ENCODE measurements at regions not wholly inside any gene's neighbourhood (a gene's known extent, or its start where the extent isn't known, plus 50 kb on each side); places are given as distances from the start of the nearest gene placed in this dataset.
"Not testable (repeated sequence)": the region's sequence is repeated elsewhere in the genome, so short reads cannot be mapped to it uniquely, and the experiment has no call there.

DNA sequence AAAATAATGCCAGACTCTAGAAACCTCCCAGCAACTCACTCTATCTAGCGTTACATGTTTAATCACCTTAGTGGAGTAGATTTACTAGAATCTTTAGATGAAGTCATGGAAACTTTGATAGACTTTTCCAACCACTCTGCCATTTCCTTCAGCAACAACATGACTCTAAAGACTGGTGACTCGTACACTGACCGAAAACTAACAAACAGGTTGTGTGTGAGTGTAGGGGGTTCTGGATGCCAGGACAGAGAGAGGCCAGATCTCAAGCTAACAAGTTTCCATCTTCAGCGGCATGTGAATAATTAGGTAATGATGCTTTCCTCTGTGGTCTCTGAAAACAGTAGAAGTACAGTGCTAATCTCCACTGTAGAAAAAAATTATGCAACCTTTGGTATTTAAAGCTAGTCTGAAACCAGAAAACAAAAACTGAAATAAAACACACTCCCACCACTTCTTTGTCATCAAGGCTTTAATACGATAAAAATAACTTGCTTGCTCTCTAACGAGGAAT is 286.4 kb downstream of the PRDM5 start:
- no peak for DNase-seq

DNA sequence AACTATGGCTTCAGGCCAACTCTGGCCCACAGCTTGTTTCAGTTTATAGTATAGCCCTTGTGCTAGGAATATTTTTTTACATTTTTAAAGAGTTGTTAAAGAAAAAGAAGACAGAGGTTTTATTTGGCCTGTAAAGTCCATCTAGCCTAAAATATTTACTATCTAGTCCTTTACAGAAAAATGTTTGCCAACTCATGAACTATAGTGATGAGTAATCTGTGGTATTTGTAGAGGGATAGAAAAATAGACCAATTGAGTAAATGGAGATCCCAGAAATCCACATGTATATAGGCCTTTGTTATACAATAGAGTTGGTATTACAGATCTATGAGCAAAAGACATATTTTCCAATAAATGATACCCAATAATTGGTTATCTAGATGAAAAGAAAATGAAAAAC is 288.7 kb downstream of the PRDM5 start:
- DNase-seq = no peak

DNA sequence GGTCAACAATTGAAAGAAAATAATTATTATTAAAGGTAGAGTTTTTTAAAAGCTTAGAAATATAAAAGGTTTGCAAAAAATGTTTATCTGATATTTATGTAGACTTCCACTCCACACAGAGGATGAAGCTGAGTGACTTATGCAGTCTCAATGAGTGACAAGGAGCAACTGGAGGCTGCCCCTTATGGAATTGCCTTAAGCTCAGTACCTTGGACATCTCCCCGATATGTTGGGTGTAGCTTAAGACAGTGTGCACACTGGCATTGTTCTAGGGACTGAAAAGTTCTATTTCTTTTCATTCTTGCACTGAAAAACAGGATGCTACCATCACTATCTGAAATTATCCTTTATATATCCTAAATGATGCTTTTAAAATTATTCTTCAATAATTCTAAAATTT is 292.1 kb downstream of the PRDM5 start:
- DNase-seq = no peak

DNA sequence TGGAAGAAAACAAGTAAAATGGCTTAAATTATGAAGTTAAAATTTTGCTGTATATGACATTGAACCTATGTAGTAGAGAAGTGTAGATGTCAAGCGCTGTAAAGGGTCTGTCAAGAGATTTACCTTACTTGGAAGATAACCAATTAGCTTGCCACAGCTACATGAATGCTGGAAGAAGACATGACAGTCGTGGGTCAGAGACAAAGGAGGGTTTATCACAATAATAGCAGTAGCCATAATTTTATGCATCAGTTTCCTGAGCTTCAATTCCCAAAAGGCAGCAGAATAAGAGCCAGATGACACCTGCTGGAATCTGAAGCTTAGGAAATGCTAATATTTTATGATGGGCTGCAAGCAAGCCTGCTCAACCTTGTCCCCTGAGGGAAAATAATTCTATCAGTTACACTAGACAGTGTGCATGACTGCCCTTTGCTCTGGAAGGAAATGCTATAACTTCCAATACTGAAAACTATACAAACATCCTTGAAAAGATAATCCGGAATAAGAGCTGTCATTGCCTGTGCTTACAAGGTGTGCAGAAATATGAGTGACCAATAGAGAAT is 292.9 kb downstream of the PRDM5 start:
- DNase-seq = no peak

DNA sequence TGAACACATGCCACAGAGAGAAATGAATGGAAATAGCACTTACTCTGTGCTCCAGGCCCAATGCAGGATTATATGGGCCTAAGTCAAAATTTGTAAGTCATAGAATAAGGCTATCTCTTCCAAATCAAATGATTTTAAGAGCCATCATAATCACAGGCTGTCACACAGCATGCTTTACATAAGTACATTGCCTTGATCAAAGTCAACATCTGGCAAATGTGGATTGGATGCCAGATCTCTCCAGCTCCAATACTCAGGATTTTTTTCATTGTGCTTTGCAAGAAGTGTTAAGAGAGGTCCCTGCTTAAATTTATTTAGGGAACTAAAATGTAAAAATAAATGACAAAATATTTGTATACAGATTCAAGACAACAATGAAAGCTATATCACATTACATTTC is 299.9 kb downstream of the PRDM5 start:
- DNase-seq = no peak

DNA sequence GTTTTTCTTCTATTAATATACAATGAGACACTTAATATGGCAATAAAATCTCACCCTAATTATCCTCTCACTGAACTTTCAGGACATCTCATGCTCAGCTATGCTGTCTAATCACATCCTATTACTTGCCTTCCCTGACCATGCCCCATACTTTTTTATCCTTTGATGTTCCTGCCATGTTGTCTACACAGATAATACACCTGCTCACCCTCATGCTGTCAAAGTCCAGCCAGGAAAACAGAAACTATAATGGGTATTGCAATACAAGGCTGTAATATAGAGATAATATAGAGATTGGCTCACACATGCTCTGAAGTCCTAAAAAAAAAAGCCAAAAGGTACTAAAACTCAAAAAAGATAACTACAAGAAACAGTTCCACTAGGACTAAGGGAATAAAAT is 305.4 kb downstream of the PRDM5 start:
- no peak for DNase-seq

DNA sequence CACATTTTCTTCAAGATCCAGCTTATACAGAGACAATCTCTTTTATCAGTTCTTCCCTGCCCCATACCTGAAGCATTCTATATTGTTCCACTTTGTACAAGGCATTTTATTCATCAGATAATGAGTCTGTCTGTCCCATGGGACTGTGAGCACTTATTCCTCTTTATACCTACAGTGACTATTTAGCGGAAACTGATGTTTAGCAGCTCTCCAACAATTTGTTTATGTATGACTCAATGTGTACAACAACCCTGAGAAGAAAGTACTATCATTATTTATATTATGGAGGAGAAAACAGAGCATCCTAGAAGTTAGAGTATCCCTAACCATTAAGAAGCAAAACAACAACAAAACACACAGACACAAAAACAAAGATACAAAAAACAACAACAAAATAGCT is 306.5 kb downstream of the PRDM5 start:
- no peak for DNase-seq

DNA sequence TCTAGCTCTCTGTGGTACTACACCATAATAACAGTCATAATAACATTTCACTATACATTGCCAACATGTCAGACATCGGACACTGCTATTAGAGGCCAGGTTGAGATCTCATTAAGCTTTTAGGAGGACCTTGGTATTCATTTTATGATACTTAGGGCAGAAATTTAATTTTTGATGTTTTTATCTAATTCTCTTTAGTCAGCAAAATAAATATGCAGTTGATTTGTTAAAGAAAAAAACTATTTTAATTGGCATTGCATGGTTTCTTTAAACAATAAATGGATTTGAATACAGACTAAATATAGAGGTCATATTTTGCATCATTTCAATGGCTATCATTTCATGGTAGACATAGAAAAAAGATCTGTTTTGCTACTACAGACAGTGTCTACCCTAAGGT is 308.7 kb downstream of the PRDM5 start:
- no peak for DNase-seq

DNA sequence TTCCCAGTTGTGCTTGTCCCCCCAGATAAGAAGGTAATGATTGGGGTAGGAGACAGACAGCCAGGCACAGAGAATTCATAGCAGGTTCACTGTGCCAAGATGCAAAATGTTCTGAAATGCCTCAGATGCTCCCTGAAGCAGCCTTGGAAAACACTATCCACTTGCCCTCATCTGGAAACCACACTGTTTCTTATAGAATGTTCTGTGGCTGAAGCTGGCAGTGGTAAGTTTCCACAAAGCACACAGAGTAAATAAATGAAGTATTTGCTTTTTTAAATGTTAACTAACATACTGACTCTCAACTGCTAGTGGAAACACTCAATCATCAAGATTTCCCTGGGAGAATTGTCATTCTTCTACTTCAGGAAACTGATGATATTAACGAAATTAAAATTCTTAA is 311.4 kb downstream of the PRDM5 start:
- DNase-seq = no peak

DNA sequence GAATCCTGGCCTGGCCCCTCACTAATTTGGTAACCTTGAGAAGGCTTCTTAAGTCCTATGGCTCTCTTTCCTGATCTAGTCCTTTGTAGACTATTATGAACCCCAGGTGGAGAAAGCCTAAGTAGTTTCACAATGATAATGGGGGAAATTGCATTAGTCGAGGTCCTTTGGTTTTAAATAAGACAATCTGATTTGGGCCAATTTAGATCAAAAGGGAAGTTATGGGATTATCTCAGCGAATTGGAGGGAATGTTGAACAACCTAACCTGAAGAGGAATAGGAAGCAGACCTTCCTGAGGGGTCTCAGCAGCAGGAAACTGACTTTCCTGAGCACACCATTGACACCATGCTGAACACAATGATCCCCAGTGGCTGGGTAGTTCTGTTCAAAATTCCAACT is 331.5 kb downstream of the PRDM5 start:
- DNase-seq = no peak

DNA sequence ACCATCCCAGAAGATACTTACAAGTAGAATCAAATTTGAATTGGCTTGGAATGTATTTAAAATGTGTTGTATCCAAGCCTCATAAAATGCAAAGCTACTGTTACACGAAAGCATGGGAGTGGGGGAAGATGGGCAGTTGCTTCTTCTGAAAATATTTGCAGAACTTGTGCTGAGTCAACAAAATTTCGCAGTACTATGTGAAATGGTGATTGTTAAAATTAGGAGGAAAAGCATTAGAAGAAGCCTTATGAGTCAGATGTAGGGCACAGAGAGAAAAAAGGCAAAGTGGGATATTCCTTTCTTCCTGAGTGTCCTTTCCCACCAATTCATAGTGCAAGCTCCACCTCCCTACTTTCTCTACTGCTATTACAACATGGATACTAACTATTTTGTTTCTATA is 332.7 kb downstream of the PRDM5 start:
- DNase-seq = no peak

DNA sequence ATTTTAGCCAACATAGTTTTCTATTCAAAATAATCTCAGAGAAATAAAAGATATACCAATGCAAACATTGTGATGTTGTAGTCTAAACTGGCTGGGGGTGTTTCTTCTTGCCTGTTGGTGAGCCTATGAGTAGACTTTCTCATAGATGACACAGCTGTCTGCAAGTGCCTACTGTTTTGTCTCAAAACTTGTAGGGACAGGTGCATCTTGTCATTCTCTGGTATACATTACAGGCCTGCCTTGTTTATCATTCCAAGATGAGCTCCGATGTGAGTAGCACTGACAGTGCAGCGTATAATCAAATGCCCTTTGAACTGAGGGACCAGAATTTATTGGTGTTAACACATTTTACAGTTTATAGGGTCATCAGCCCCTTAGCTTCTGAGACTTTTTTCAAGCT is 353.8 kb downstream of the PRDM5 start:
- DNase-seq = no peak

DNA sequence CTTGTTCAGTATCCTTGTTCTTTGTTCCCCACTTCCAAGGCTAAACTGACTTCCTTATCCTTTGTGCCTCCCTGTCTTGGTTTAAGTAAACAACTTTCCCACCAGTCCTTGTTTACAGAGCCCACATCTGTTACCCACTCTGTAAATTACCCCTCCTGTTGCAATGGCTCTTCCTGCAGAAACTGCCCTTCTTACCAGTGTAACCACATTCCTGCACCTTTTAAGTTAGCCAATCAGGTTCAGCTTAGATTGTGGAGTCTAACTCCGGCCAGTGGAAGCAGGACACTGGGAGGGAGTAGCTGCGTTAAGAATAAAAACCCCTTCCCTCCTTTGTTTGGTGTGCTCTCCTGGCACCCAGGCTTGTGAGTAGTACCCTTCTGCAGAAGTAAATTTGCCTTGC is 360.9 kb downstream of the PRDM5 start:
- no peak for DNase-seq

DNA sequence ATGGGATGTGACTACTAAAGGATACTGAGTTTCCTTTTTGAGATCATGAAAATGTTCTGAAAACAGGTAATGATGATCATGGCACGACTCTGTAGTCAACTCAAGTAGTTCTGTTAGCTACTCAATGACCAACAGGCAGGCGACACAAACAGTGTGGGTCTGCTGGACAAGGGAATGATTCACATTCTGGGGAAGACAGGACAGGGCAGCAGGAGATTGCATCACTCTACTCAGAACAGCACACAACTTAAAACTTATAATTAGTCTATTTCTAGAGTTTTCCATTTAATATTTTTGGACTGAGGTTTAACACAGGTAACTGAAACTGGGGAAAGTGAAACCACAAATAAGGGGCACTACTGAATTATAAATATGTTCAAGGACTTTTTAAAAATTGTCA is 365.2 kb downstream of the PRDM5 start:
- DNase-seq = no peak

DNA sequence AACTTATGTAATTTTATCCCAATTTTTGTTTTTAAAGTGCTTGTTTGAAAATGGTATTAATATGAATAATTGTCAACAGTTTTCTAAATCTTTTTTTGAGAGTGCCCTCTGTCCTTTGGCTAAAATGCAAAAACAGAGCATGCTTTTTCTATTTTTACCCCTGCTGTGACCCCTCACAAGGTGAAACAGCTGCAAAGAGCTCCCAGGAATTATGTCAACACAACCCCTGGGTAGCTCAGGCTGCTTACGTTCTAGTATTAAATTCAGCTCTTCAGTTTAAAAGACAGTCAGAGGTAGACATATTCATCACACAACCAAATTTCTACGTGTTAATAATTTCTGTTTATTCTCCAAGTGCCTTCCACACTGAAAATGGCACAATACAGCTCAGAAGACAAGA is 367.5 kb downstream of the PRDM5 start:
- no peak for DNase-seq

DNA sequence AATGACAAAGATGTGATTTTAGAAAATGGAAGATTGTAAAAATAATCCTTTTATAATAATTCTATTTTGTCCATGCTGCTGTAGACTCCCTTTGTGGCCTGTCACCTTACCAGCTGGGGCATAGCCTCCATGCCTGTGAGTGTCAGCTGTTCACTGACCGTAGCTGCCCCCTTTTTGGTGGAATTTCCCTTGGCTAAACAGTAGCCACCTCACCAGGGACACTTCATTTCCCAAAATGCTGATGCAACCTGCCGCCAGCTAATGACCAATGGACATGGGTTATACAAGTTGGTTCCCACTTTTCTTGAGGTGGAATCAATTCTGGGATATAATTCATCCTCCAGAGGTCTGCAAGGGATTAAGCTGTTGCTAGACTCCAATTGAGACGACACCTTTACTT is 368.4 kb downstream of the PRDM5 start:
- DNase-seq = no peak

DNA sequence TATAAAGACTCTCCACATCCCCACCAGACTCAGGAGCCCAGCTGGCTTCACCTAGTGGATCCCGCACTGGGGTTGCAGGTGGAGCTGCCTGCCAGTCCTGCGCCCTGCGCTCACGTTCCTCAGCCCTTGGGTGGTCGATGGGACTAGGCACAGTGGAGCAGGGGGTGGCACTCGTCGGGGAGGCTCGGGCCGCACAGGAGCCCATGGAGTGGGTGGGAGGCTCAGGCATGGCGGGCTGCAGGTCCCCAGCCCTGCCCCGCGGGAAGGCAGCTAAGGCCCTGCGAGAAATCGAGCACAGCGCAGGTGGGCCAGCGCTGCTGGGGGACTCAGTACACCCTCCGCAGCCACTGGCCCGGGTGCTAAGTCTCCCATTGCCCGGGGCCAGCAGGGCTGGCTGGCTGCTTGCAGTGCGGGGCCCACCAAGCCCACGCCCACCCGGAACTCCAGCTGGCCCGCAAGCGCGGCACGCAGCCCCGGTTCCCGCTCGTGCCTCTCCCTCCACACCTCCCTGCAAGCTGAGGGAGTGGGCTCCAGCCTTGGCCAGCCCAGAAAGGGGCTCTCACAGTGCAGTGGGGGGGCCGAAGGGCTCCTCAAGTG is 371.8 kb downstream of the PRDM5 start:
- DNase-seq = not testable (repeated sequence)

DNA sequence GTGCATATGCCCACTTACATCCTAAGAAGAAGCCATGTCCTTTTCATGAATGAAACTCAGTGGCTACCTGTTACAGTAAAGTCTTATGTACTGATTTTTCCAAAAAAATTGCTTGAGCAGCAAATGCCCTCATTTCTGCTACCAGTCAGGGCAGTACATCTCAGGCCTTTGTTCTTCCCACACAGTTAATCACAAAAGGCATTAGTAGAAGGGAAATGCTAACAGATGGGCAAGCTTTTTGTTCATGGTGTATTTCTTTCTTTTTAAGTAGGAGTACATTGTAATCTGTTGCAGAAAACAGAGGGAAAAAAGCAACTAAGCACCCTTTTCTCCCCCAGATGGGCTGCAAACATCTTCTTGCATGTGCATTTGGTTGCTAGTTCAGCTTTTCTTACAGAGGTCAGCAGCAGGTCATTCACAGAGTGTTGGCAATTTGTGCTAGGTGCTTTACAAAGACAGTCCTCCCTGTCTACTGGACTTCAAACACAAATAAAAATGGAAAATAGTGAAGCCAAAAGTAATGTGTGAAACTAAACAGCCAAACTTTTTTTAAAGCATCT is 373.4 kb downstream of the PRDM5 start:
- DNase-seq = no peak

DNA sequence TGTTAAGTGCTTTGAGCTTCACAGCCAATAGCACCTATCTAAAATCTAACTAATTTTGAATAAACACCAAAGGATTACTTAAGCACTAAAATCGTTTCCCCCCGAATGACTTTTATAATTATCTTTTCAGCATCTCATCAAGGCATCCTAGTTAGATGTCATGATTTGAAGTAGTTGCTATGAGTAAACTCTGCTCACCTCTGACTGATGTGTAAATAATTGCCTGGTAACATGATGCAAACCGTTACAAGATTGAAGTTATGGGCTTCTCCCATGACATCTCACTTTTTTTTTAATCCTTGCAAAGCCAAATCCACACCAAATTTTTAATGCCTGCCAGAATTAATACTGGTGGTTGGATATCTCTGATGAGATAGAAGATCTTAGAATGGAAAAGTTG is 377.1 kb downstream of the PRDM5 start:
- DNase-seq = no peak

DNA sequence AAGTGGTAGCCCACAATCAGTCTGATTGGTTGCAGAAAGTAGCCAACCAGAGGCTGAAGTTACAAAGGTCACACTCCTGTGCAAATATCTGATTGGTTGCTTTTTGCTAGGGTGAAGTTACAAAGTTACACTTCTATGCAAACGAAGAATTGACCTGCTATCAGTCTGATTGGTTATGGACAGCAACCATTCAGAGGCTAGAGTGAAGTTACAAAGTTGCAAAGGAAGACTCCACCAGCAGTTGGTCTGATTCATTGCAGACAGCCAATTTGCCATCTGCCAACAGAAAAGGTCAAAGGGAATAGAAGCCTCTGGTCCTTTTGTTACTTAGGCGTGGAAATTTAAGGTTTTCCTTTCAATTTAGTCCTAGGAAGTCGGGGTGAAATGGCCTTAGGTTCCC is 377.7 kb downstream of the PRDM5 start:
- no peak for DNase-seq

DNA sequence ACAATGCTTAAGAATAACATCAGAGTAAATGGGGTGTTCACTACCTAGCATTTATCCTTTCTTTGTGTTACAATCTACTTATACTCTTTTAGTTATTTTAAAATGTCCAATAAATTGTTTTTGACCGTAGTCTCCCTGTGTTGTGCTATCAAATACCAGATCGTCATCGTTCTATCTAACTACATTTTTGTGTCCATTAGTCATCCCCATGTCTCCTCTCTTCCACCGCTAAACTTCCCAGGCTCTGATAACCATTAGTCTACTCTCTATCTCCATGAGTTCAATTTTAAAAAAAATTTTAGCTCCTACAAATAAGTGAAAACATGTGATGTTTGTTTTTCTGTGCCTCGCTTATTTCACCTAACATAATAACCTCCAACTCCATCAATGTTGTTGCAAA is 381.9 kb downstream of the PRDM5 start:
- no peak for DNase-seq

DNA sequence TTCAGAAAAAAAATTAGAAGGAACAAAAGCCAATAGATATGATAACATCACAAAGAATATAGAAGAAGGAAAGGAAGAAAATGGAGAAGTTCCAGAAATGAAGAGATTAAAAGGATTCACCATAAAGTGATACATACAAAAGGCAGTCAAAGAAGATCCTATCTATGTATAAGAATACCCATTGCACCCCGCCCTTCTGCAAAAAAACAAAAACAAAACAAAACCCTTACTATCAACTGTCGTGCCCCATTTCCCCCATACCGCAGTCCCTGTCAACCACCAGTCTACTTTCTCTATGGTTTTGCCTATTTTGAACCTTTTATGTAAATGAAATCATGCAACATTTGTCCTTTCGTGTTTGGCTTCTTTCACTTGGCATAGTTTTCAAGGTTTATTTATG is 385.6 kb downstream of the PRDM5 start:
- DNase-seq = no peak

DNA sequence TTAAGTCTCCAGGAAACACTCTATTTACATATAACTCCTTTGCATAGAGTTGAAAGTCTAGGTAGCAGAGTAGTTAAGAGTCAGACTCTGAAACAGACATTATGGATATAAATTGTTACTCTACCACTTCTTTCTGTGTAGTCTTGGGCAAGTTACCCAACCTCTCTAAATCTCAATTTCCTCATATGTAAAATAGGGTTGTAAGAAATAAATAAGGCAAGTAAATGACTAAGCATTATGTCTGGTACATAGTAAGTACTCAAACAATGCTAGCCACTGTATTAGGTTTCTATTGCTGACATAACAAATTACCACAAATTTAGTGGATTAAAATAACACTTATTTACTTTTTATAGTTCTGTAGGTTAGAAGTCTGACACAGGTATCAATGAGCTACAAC is 394.1 kb downstream of the PRDM5 start:
- DNase-seq = no peak

DNA sequence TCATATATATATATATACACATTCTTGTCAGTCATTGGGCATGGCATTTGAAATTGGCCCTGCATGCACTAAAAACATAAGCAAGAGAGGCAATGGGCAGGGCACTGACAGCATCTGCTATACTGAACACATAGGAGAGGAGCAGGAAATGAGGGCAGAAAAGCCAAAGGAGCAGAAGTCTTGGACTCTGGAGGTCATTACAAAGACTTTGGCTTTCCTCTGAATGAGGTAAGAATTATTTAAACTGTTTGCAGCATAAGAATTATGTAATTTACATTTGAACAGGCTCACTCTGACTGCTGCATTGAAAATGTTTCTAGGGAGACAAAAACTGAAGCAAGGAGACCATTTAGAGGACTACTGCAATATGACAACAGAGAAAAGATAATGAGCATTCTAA is 396.5 kb downstream of the PRDM5 start:
- no peak for DNase-seq

DNA sequence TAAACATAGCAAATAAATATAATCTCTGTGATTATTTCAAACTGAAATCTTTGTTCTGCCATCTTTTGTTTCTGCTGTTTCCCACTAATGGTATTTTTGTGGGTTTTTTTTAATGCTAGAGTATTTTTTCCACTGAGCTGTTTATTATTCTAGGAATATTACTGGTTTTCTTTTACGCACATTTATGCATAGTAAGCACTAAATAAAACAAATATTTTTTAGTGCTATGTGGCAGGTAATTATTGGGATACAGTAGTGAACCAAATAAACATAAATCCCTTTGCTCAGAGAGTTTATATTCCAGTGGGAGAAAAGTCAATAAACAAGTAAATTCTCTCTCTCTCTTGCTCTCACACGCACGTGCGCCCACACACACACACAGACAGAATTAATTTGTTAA is 397.4 kb downstream of the PRDM5 start:
- DNase-seq = no peak
